Lung (tissue), 11 donors: ENCODE measurements at regions not wholly inside any gene's neighbourhood (a gene's known extent, or its start where the extent isn't known, plus 50 kb on each side); places are given as distances from the start of the nearest gene placed in this dataset.

Source experiments
- ATAC-seq: fragments of 200-7000 bp; cut with Tn5 transposase; one replicate; pipeline ENCODE4 v1.9.1; 2020; ENCODE audit warnings: moderate number of reproducible peaks; ENCODE audit not compliant: insufficient read depth, low FRiP score
- DNase-seq, 3 donors: peaks; one replicate each; pipeline ENCODE4 v3.0.0-alpha.2; 2013 to 2017
- H3K27ac ChIP-seq, 2 donors: one replicate each; pipeline ENCODE4 v1.5.1; 2013; ENCODE audit warnings: mild to moderate bottlenecking in 2 of 2, moderate library complexity in 2 of 2, control low read depth in 1 of 2, inconsistent platforms in 1 of 2, low read depth in 1 of 2, low read length in 1 of 2
- H3K27me3 ChIP-seq, 3 donors: one replicate each; pipeline ENCODE4 v1.5.1; 2013; ENCODE audit warnings: low read length in 2 of 3; ENCODE audit not compliant: control insufficient read depth in 3 of 3, insufficient read depth in 3 of 3
- H3K36me3 ChIP-seq, 4 donors: one replicate each; pipeline ENCODE4 v1.5.1; 2013; ENCODE audit warnings: low read length in 4 of 4, mild to moderate bottlenecking in 1 of 4, moderate library complexity in 1 of 4; ENCODE audit not compliant: control insufficient read depth in 4 of 4, insufficient read depth in 4 of 4
- H3K4me1 ChIP-seq, 5 donors: one replicate each; pipeline ENCODE4 v1.5.1; 2013; ENCODE audit warnings: low read length in 5 of 5, mild to moderate bottlenecking in 2 of 5, moderate library complexity in 1 of 5; ENCODE audit not compliant: control insufficient read depth in 5 of 5, insufficient read depth in 5 of 5
- H3K4me3 ChIP-seq: one replicate; pipeline ENCODE4 v1.5.1; 2013; ENCODE audit warnings: mild to moderate bottlenecking, control low read depth, moderate library complexity
- H3K9ac ChIP-seq, 2 donors: one replicate each; pipeline ENCODE4 v1.5.1; 2013; ENCODE audit warnings: low read length in 2 of 2, control low read depth in 1 of 2; ENCODE audit not compliant: insufficient read depth in 1 of 2
- H3K9me3 ChIP-seq, 4 donors: one replicate each; pipeline ENCODE4 v1.5.1; 2013; ENCODE audit warnings: low read length in 3 of 4, mild to moderate bottlenecking in 1 of 4, moderate library complexity in 1 of 4; ENCODE audit not compliant: control insufficient read depth in 4 of 4, insufficient read depth in 3 of 4
- CTCF ChIP-seq: IDR thresholded peaks from 2 replicates; pipeline ENCODE4 v1.5.1; 2012; ENCODE audit warnings: mild to moderate bottlenecking; ENCODE audit errors: control extremely low read depth, extremely low read depth
- WGBS, 2 donors: extraction: QIAGEN DNeasy Blood & Tissue Kit; methylation state at CpG; one replicate each; pipeline ENCODE4 v1.1.7; 2013; 5-methylcytosine and 5-hydroxymethylcytosine counted together
- donor health status: control.
- donor health status: control.
- donor health status: Bipolar disorder and iron deficiency.
- donor health status: healthy.
- donor health status: DM: yes; HTN: yes; CAD: no.

GRCh38 chr2:146038014-146038413, 1518.1 kb upstream of the ZEB2 start:
- Histone ChIP-seq H3K4me3 (no peak overlapping the region), H3K36me3 (no peaks in the 10 kb centered on the region), H3K4me1 (peaks cover 0 to 1% (median 0%) of the 10 kb centered on the region in 5 donors), H3K9ac (no peak overlapping the region), H3K9me3 (no peaks in the 10 kb centered on the region), H3K27ac (no peak overlapping the region), H3K27me3 (no peaks in the 10 kb centered on the region)
- no peak for TF ChIP-seq CTCF
- DNase-seq (no peak), ATAC-seq (no peak)
- WGBS, 2 donors: 95 to 98% methylated on average over 1 of the region's 1 CpG

- Histone ChIP-seq H3K27ac (no peak overlapping the region), H3K9me3 (no peaks in the 10 kb centered on the region), H3K9ac (no peak overlapping the region), H3K36me3 (no peaks in the 10 kb centered on the region), H3K4me1 (peaks cover 0 to 1% (median 0%) of the 10 kb centered on the region in 5 donors), H3K27me3 (no peaks in the 10 kb centered on the region), H3K4me3 (no peak overlapping the region)
- no peak for TF ChIP-seq CTCF
- WGBS, 2 donors: 82 to 88% methylated on average over 7 of the region's 7 CpGs
- ATAC-seq (no peak), DNase-seq (no peak)
Measured at GRCh38 chr2:146037334-146037870, 1517.5 kb upstream of the ZEB2 start.

GRCh38 chr2:146031158-146031557, 1511.2 kb upstream of the ZEB2 start:
- H3K36me3 ChIP-seq: no peaks in the 10 kb centered on the region
- H3K4me1 ChIP-seq: peaks cover 0 to 5% (median 0%) of the 10 kb centered on the region in 5 donors
- TF ChIP-seq CTCF: no peak
- H3K27me3 ChIP-seq: no peaks in the 10 kb centered on the region
- no peak overlapping the region for H3K9ac ChIP-seq
- H3K4me3 ChIP-seq: no peak overlapping the region
- no peaks in the 10 kb centered on the region for H3K9me3 ChIP-seq
- ATAC-seq (no peak), DNase-seq (no peak)
- 90 to 91% methylated on average over 3 of the region's 3 CpGs for whole genome bisulfite sequencing, 2 donors
- H3K27ac ChIP-seq: no peak overlapping the region

- ATAC-seq: no peak
- no peaks in the 10 kb centered on the region for H3K27me3 ChIP-seq
- no peak overlapping the region for H3K9ac ChIP-seq
- H3K9me3 ChIP-seq: no peaks in the 10 kb centered on the region
- H3K4me1 ChIP-seq: peaks cover 0 to 21% (median 5%) of the 10 kb centered on the region in 5 donors
- H3K4me3 ChIP-seq: no peak overlapping the region
- no peaks in the 10 kb centered on the region for H3K36me3 ChIP-seq
- no peak for TF ChIP-seq CTCF
- H3K27ac ChIP-seq: no peak overlapping the region
- WGBS, 2 donors: 65 to 82% methylated on average over 2 of the region's 2 CpGs
- no peak for DNase-seq
Measured at GRCh38 chr2:146027156-146027555, 1507.2 kb upstream of the ZEB2 start.
